Glutamatergic neuron (in vitro differentiated cells): ENCODE measurements at regions not wholly inside any gene's neighbourhood (a gene's known extent, or its start where the extent isn't known, plus 50 kb on each side); places are given as distances from the start of the nearest gene placed in this dataset.

Source experiments
- DNase-seq: peaks from one replicate; pipeline ENCODE4 v3.0.0; 2022
- H3K27ac Mint-ChIP-seq: one replicate; pipeline ENCODE4 v1.8.0; 2020; ENCODE audit warnings: mild to moderate bottlenecking, mixed read lengths, inconsistent platforms; ENCODE audit not compliant: unreplicated experiment
- H3K27me3 Mint-ChIP-seq: one replicate; pipeline ENCODE4 v1.8.0; 2020; ENCODE audit warnings: mild to moderate bottlenecking, moderate library complexity, mixed read lengths, inconsistent platforms; ENCODE audit not compliant: unreplicated experiment
- H3K36me3 Mint-ChIP-seq: one replicate; pipeline ENCODE4 v1.8.0; 2020; ENCODE audit warnings: mild to moderate bottlenecking, mixed read lengths, inconsistent platforms; ENCODE audit not compliant: unreplicated experiment
- H3K4me1 Mint-ChIP-seq: one replicate; pipeline ENCODE4 v1.8.0; 2020; ENCODE audit warnings: mild to moderate bottlenecking, low read depth, mixed read lengths, inconsistent platforms; ENCODE audit not compliant: unreplicated experiment
- H3K4me3 Mint-ChIP-seq: one replicate; pipeline ENCODE4 v1.8.0; 2020; ENCODE audit warnings: mild to moderate bottlenecking, mixed read lengths, inconsistent platforms; ENCODE audit not compliant: unreplicated experiment
- H3K9me3 Mint-ChIP-seq: one replicate; pipeline ENCODE4 v1.8.0; 2020; ENCODE audit warnings: mild to moderate bottlenecking, moderate library complexity, mixed read lengths, inconsistent platforms; ENCODE audit not compliant: unreplicated experiment
- TF ChIP-seq, protein P1 (sequence below): fragments of 200-600 bp; sonication (generic); IDR thresholded peaks from one replicate; pipeline ENCODE4 v1.5.0; 2021; ENCODE audit not compliant: partially characterized antibody, unreplicated experiment

DNA sequence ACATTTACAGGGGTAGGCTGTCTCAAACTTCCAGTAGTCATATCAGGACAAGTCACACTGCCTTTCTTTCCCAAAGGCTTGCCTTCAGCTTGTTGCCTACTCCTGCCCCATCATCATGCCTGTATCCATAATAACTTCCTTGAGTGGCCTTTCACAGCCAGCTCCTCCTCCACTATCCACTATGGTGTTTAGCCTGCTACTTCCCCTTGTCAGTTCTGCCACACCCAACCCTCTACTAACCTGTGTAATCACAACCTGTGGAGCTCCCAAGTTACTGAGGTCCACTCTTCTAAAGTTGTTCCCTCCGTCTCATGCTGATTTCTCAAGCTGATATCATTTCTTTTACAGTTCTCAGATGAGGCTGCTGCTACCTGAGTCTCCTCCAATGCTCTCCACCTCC is 159.9 kb downstream of the BMP4 start:
- no peak overlapping the region for H3K4me3 Mint-ChIP-seq
- no peaks in the 10 kb centered on the region for H3K36me3 Mint-ChIP-seq
- no peak for DNase-seq
- no peak overlapping the region for H3K27ac Mint-ChIP-seq
- H3K27me3 Mint-ChIP-seq: peaks cover 5% of the 10 kb centered on the region
- H3K4me1 Mint-ChIP-seq: no peaks in the 10 kb centered on the region
- TF ChIP-seq, protein P1, sequence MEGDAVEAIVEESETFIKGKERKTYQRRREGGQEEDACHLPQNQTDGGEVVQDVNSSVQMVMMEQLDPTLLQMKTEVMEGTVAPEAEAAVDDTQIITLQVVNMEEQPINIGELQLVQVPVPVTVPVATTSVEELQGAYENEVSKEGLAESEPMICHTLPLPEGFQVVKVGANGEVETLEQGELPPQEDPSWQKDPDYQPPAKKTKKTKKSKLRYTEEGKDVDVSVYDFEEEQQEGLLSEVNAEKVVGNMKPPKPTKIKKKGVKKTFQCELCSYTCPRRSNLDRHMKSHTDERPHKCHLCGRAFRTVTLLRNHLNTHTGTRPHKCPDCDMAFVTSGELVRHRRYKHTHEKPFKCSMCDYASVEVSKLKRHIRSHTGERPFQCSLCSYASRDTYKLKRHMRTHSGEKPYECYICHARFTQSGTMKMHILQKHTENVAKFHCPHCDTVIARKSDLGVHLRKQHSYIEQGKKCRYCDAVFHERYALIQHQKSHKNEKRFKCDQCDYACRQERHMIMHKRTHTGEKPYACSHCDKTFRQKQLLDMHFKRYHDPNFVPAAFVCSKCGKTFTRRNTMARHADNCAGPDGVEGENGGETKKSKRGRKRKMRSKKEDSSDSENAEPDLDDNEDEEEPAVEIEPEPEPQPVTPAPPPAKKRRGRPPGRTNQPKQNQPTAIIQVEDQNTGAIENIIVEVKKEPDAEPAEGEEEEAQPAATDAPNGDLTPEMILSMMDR: no peak
- H3K9me3 Mint-ChIP-seq: no peaks in the 10 kb centered on the region

DNA sequence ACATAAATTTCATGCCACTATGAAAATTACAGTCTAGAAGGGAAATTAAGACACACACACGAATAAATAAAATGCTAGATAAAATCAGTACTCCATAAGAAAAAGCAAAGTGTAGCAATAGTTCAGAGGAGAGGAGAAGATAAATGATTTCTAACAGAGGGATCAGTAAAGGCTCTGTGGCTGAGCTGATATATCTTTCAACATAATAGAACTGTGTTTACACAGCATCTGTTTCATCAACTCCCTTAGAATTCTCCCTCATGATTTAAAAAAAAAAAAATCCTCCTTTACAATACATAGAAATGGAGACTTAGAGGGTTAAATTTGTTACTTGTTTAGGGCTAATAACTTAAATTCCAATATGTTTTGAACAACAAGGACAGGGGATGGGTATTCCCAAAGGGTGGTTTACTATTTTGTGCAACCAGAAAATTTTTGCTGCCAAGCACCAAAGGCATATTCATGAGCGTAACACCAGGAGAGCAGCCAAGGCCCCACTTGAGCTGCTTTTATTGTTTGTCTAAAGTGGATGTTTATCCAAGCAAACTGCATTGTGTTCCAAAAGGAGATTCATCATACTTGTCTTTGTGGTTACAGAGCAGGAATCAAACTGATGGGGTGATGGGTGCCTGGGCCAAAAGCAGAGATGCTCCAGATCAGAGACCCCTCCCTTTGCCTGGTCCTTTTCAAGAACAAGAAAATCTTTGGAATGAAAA is 162.7 kb downstream of the BMP4 start:
- H3K36me3 Mint-ChIP-seq: no peaks in the 10 kb centered on the region
- peaks cover 1% of the 10 kb centered on the region for H3K27me3 Mint-ChIP-seq
- no peaks in the 10 kb centered on the region for H3K9me3 Mint-ChIP-seq
- TF ChIP-seq, protein P1: no peak
- no peak overlapping the region for H3K4me3 Mint-ChIP-seq
- DNase-seq: no peak
- no peaks in the 10 kb centered on the region for H3K4me1 Mint-ChIP-seq
- no peak overlapping the region for H3K27ac Mint-ChIP-seq

DNA sequence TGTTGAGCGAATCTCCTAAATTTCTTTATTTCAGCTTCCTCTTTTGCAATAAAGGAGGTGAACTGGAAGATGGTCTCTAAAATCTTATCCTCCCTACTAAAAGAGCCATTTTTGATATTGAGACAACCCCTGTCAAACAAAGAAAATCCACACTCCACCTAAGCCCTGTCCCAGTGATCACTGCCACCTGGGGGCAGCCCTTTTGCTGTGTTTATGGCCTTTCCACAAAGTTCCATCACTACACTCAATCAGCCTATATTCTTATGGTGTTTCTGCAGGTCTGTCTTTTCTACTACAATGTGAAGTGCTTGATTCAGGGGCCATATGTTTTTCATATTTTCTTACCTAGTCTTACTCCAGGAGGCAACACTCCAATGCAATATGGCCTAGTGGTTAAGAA is 163.7 kb downstream of the BMP4 start:
- Mint-ChIP-seq H3K36me3 (no peaks in the 10 kb centered on the region), H3K27ac (no peak overlapping the region), H3K4me3 (no peak overlapping the region), H3K27me3 (peaks cover 1% of the 10 kb centered on the region), H3K9me3 (no peaks in the 10 kb centered on the region), H3K4me1 (no peaks in the 10 kb centered on the region)
- DNase-seq: no peak
- TF ChIP-seq, protein P1: no peak

DNA sequence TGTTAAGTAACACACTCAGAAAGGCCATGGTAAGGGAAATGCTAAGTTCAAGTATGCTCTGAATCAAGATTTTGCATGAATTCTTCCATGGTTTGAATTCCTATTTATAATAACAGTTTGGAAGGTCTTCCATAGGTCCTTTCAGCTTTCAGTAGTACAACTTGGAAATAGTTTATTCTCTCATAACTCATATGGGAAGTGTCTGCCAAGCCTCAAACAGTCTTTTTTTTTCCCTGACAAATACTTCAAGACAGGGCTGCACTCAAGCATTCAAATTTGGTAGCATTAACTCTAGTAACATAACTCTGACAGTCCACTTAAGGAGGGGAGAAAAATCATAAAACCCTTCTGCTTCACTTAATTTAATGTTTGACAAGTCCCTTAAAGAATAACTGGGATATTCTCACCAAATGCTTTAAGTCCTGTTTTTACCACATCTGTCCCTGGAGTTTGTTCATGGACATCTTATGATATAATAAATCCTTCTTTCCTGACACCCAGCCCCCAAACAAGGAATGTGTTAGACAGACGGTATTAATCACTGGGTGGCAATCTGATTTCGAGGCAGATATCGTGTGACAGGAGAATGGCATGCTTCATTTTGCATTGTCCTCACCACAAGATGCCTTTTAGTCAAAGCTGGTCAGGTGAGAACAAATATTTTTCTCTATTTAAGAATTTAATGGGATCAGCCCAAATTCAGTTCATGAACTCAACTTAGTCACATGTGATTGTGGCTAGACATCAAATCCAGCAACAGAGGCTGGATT is 165.7 kb downstream of the BMP4 start:
- Mint-ChIP-seq H3K36me3 (no peaks in the 10 kb centered on the region), H3K27ac (no peak overlapping the region), H3K27me3 (peaks cover 1% of the 10 kb centered on the region), H3K4me1 (no peaks in the 10 kb centered on the region), H3K9me3 (peaks cover 2% of the 10 kb centered on the region), H3K4me3 (no peak overlapping the region)
- TF ChIP-seq, protein P1: no peak
- no peak for DNase-seq

DNA sequence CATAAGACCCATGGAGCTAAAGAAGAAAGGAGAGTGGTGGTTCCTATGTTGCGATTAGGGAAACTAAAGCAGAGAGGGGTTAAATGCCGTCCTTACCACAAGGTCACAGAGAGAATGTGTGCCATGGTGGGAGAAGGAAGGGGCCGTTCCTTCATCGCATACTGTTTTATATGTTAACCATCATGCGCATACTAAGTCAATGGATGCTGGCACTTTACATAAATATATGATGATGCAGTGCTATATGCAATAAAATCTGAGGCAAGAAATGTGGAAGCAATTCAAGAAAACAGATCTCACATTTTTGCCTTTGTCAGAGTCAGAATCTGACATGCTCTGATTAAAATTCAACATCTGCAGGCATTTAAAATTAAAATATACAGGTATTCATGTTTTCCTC is 168.1 kb downstream of the BMP4 start:
- Mint-ChIP-seq H3K9me3 (peaks cover 2% of the 10 kb centered on the region), H3K4me3 (no peak overlapping the region), H3K27me3 (no peaks in the 10 kb centered on the region), H3K27ac (no peak overlapping the region), H3K36me3 (peaks cover 9% of the 10 kb centered on the region), H3K4me1 (no peaks in the 10 kb centered on the region)
- no peak for DNase-seq
- TF ChIP-seq, protein P1: no peak
